ENCODE measurements at regions not wholly inside any gene's neighbourhood (a gene's known extent, or its start where the extent isn't known, plus 50 kb on each side); places are given as distances from the start of the nearest gene placed in this dataset.

DNA sequence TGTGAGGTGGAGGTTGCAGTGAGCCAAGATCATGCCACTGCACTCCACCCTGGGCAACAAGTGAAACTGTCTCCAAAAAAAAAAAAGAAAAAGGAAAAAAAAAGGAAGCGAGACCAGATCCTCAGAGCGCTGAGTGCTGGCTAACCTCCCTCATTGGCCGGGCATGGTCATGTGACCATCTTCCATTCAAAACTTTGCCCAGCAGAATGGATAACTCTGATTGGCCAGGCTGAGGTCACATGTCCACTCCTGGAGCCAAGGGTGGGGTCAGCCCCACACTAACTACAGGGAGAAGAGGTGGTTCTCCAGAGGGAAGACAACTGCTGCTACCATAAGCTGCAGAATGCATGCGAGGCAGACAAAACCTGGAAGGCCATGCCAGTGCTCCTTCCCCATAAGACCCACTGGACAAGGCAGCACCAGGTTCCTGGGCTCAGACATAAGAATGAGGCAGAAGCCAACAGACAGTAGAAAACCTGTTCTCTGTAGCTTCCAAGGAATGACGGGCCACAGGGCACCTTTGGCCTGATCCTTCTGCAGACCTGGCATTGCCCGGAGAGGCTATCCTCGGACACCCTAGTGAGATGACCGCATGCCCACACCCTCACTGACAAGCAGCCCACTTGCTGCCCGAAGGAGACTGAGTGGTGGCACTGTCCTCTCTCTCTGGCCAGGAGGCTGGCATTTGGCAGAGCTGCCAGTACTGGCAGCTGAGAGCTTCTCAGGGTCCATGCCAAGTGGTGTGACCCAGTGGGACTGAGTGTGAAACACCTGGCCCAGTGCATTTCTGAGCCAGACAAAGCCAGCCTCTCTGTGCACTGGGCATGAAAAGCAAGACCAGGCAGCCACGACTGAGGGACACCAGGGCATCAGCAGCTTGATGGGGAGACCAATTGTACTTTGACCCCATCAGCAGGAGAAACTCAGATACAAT, 311.9 kb upstream of the SULF2 start:
- no peak for DNase-seq

DNA sequence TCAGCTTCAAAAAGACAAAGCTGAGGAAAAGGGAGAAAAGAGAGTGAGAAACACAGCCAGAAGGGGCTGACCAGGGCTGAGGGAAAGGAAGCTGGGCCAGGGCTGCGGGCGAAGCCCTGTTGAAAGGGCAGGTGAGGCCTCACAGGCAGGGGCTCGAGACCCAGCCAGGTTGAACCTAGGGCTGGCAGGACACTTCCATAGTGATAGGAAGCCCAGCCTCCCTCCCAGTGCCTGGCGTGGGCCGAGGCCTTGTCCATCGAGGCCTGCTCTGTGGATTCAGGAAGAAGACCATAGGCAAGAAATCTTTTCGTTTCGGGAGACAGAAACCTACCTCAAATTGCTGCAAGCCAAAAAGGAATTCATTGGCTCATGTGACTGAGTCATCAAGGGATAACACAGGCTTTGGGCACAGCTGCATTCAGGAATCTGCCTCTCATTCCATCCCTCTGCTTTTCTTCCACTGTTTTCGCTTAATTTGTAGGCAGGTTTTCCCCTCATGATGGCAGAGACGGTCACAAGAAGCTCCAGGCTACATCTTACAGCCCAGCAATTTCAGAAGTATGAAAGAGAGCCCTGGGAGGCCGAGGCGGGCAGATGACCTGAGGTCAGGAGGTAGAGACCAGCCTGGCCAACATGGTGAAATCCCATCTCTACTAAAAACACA, 311.1 kb upstream of the SULF2 start:
- no peak for DNase-seq

DNA sequence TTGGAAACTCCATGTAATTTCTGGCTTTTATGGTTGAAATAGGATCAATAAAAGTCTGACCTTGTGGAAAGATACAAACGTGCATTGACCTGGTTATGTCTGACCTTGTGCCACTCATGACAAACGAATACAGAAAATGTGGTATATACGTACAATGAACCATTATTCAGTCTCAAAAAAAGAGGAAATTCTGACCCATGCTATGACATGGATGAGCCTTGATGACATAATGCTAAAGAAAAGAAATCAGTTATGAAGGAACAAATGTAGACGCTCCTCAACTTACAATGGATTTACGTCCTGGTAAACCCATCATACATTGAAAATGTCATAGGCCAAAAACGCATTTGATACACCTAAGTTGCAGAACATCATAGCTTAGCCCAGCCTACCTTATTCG, 309.7 kb upstream of the SULF2 start:
- DNase-seq, result no peak

DNA sequence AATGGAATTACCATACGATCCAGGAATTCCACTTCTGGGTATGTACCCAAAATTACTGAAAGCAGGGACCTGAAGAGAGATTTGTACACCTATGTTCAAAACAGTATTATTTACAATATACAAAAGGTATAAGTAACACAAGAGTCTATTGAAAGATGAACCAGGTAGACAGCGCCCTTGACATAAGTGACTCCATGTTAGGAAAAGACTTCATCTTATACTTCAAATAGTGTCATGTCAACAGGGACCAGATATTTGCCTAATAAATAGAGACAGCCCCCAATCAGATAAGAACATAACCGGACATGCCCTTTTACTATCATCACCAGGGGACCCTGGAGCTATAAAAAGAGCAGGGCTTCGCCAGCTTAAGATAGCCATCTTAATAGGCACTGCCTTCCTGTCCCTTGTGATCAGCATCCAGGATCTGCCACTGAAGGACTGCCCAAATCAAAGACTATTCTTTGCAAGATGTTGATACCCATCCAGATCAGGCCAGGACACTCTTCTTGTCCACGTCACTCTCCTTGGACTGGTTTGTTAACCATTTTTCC, 309.0 kb upstream of the SULF2 start:
- no peak for DNase-seq

DNA sequence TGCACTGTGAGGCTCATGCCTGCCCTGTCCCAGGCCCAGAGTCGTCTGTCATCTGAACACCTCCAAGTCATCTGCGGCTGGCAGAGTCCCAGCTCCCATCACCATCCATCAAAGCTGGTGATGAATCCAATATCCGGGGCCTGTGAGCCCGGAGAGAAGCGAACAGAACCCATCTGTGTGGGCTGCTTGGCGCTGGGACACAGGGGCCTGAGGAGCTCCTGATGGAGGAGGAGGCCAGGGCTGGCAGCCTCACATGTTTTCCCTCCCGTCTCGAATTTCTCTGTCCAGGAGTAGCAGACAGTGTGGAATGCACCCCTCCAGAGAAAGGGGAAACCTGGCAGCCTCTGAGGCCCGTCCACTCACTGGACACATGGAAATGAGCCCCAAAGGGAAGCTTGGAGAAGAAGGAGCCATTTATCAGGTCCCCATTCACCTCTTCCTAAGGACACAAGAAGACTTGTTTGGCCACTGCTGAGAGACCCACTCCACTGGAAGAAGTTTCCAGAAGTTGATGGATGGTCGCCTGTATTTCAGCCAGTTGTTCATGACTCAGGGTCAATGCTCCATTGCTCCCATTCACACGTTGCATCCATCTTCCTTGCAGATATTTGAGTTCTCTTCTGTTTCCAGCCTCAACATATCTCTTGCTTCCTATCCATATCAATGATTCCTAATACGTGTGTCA, 307.5 kb upstream of the SULF2 start:
- DNase-seq, result no peak

DNA sequence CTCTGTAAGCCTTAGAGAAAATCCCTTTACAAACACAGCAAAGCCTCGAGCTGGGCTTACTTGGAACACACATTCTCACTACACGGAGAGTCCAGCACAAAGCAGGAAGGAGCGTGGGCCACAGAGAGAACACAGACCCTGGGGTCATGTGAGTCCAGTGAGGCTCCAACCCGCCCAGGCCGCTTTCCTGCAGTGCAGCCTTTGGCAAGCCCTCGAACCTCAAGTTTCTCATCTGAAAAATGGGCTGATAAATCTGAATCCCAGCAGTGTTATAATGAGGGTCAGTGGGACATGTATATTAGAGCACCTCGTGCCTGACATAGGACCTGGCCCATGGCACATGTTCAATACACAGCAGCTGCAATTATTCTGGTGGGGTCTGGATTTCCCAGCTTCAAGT, 305.5 kb upstream of the SULF2 start:
- DNase-seq, result no peak

DNA sequence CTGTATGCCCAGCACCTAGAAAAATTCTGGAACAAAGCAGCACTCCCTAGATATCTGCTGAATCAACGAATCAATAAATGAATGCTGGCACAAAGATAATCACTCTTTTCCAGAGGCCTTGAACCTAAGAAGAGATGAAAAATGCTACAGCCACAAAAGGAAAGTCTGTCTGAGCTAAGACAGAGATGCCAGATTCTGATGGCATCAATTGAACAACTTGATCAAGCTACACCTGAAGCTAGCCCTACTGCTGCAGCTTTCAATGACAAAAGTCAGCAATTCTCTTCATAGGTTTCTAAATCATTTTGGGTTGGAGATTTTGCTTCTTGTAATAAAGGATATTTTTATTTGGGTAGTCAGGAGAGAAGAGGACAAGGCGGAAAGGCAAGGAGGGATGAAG, 305.0 kb upstream of the SULF2 start:
- DNase-seq, result no peak

DNA sequence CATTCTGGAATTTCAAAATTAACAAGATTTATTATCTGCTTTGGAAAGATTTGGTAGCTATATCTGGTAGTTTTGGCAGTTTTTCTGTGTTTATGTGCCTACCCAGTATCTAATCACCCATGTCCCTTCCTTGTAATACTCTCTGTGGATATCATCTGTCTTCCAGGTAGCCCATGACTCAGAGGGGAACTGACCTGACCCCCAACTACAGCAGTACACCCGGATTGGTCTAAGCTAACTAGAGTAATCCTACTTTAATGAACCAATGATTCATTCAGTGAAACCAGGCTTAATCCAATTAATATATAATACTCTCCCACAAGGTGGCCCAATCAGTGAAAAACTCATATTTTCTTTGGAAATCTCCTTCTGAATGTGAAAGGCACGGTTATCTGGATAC, 295.3 kb upstream of the SULF2 start:
- no peak for DNase-seq

DNA sequence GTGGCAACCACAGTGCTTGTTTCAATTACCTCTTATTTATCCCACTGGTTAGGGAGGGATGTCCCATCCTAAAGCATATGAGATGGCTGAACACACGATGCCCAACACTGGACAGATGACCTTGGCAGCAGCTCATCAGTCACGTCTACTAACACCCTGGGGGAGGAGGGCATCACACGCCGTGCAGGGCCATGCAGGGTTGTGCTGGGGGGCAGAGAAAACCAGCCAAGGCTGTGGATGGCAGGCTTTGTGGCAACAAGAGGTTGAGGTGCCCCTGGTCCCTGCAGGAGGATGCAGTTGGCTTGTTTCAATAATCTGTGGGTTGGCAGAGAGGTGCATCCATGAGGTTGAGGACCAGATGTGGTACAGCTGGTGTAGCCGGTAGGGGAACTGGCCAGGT, 293.7 kb upstream of the SULF2 start:
- DNase-seq, result no peak

DNA sequence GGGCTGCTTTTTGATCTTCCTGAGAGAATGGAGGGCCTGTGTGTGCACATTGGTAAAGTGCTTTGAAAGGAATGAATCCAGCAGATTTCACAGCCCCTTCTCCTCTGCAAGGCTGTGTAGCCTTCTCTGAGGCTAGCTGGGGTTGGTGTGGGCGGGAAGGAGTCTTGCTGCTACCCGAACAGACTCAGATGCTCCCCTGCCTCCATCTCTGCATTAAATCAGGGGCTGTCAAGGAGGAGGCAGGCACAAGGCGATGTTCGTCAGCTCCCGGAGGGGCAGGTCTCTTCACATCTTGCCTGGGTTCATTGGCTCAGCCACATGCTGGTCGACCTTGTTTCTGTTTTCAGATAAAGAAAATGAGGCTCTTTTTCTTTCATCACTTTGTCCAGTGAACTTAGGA, 291.5 kb upstream of the SULF2 start:
- no peak for DNase-seq

DNA sequence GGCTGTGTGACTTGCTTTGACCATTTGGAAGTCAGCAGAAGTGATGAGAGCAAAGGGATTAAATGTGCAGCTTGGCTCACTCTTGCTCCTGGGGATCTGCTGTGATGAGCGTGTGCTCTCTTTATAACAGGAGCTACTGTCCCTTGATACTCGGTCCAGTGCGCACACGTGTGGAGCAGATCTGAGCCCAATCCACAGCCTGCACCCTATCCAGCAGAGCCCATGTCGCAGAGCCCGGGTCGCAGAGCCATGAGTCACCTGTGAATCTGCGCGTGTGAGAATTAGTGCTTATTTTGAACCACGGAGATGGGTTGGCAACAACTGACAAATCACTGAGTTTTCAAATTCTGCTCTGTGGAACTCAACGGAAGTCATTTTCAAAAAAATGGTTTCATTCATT, 291.0 kb upstream of the SULF2 start:
- DNase-seq, result no peak

DNA sequence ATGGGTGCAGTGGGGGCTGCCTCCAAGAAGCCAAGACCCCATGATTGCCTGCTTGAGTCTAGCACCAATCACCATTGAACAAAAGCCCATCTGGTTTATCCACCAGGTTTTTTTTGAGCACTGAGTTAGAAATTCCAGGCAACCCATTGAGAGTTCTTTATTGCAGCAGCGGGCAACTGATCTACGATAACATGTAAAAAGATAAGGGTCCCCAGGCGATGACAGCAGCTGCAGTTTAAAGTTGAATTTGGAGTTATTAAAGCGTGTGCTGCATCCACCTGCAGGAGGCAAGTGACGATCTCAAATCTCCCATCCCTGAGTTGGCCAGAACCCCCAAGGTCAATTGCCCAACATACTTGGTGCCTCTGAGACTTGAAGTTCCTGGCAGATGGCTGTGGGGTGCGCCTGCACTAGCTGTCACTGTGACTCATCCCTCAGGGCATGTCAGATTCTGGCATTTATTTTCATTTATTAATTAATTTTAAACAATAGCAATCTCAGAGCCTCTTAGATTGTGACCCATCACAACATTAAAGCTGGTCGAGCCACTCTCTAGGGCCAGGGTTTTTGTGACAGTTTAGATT, 290.4 kb upstream of the SULF2 start:
- DNase-seq, result no peak

DNA sequence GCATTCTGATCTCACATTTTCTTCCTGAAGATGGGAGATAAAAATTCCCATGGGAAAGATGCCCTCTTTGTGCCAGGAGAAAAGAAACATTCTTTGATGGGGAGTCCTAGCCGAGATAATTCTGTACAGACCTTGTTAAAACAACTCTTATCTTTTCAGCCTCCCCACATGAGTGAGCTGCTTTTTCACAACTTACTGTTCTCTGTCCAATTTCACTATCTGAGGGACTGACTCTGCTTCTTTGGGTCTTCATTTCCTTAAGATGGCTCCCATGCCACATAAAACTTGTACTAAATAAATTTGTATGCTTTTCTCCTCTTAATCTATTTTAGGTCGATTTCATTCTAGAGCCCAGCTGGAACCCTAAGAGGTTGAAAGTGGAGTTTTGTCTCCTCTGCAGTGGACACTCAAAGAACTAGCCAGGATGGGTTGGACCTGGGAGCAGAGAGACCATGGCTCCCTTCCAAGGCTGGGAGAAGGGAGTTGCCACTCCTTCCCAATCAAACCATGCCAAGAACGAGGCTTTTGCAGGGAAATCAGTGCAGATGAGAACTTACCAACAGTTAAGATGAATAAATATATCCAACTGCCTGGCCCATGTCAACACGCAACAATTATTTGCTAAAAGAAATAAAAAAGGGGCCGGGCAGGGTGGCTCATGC, 285.8 kb upstream of the SULF2 start:
- no peak for DNase-seq

DNA sequence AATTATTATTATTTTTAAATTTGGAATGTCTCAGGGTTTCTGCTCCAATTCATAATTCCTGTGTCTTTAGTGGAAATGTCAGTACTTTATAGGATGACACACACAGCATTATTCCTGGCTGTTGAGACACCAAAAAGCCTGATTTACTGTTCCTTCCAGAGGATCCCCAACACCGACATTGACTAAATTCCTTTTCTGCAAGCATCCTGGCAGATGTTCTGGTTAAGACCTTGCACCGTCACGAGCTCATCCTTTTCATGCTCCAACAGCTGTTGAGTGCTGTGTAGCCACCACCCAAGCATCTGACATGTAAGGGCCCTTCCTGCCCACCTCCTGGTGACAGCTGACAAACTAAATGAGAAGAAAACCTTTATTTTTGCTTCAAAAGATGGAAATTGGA, 284.3 kb upstream of the SULF2 start:
- DNase-seq, result no peak

DNA sequence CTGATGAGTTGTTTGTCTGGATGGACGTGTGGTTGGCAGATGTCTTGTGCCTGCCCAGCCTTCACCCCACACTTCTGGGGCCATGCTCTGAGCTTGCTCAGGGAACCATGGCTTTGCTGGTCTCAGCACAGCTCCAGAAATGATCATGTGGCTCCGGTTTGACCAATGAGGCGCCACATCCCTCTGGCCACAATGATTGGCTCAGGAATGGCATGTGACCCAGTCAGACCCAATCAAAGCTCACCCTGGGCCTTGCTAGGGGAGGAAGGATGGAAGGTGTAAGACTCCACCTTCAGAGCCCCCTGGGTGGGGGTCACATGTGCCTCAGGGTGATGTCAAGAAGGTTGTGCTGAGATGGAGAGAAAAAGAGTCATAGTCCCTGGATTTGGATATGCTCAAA, 281.6 kb upstream of the SULF2 start:
- no peak for DNase-seq

DNA sequence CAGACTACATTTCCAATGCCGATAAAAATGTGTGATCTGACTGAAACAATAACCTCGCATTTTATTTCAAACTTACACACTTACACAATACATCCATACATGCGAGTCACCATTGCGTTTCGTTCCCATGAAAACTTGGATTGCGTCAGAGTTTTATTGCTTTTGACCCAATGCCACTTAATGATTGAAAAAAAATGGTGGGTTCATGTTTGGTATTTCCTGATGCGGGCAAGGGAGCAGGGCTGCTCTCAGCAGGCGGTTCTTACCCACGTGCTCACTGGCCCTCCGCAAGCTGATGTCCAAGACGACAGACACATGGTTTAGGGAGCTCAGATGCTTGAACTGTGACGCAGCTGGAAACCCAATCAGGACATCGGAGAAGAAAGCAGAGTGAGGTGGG, 281.0 kb upstream of the SULF2 start:
- DNase-seq, result no peak

DNA sequence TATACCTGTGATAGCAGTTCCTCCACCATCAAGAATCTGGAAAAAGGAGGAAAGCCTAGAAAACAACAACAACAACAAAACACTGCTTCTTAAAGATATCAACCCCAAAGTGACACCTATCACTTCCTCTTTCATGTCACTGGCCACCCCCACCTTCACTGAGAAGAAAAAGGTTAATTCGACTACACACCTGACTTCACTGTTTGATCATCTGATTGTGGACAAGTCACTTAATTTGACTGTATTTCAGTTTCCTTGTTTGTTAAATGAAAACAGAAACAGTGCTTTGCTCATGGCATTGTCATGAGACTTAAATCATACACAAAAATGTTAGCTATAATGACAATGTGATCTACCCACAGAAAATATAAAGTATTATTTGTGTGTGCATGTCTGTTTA, 280.6 kb upstream of the SULF2 start:
- DNase-seq, result no peak

DNA sequence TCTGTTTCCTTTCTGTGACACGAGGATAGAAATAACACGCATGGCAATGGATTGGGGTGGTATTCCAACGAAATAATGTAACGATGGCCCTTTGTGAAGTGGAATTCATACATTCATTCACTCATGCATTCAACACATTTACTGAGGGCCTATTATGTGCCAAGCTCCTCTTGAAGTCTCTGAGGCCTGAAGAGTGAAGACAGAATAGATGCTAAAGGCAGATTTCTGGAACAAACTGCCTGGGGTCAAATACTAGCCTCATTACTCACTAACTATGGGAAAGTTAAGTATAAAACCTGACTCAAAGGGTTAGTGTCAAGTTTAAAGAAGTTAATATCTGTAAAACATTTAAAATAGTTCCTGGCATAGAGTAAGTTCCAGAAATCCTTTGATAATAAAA, 279.6 kb upstream of the SULF2 start:
- no peak for DNase-seq

DNA sequence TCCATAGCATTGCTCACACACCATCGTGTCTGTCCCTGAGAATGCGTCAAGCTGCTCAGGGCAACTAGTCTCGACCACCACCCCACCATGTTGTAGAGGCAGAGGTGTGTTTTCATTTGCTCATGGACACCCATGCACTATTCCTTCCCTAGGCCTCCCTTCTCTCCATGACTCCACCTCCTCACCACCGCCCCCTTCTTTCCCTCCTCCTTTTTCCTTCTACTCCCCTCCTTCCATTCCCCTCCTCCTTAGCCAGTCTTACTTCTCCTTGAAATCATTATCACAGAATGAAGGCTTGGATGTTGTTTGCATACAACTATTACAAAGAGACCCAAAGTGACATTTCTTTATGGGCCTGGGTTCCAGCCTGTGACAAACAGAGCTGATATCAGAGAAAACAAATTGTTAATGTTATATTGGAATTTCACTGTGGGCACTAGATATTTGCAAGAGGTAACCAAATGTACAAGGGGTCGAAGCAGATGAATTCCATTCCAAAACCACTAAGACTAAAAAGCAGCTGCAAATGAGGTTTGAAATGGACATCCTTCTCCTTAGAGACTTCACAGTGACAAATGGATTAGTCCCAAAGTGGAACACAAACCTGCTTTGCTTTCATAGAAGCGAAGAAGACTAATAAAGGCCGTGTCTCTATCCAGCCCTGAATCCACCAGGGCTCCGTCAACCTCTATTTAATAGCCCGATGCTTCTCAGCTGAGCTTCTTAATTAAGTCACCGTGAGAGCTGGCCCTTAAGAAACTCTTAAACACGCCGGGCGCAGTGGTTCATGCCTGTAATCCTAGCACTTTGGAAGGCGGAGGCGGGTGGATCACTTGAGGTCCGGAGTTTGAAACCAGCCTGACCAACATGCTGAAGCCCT, 275.8 kb upstream of the SULF2 start:
- no peak for DNase-seq

DNA sequence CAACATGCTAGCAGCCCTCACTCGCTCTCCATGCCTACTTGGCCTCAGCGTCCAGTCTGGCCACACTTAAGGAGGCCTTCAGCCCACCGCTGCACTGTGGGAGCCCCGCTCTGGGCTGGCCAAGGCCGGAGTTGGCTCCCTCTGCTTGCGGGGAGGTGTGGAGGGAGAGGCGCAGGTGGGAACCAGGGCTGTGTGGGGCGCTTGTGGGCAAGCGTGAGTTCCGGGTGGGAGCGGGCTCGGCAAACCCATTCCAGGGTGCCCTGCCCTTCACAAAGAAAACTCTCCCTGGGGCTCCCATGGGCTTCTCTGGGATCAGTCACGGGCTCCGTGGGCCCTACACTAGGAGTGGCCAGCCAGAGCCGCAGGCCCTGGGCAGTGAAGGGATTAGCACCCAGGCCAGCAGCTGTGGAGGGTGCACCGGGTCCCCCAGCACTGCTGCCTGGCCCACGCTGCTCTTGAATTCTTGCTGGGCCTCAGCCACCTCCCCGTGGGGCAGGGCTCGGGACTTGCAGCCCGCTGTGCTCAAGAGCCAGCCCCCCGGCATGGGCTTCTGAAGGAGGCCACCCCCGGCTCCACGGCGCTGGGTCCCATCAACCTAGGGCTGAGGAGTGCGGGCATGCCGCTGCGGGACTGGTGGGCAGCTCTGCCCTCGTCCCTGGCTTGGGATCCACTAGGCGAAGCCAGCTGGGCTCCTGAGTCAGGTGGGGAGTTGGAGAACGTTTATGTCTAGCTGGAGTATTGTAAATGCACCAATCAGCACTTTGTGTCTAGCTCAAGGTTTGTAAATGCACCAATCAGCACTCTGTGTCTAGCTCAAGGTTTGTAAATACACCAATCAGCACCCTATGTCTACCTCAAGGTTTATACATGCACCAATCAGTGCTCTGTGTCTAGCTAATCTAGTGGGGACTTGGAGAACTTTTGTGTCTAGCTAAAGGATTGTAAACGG, 273.6 kb upstream of the SULF2 start:
- DNase-seq, result no peak
